ENCODE measurements at regions not wholly inside any gene's neighbourhood (a gene's known extent, or its start where the extent isn't known, plus 50 kb on each side); places are given as distances from the start of the nearest gene placed in this dataset.

- no peak overlapping the region for H3K27ac ChIP-seq
- no peak for TF ChIP-seq CTCF (IDR thresholded peaks at IDR 0.05)
- no peaks in the 10 kb centered on the region for H3K36me3 ChIP-seq
- H3K4me1 ChIP-seq (ENCODE audit: control insufficient read depth in 1 of 2, insufficient read depth in 1 of 2, low read depth in 1 of 2, low read length in 1 of 2), result no peaks in the 10 kb centered on the region
- H3K27me3 ChIP-seq, result no peaks in the 10 kb centered on the region
- no peak overlapping the region for H3K4me3 ChIP-seq (ENCODE audit: low read depth in 1 of 2, low read length in 1 of 2)
- H3K9me3 ChIP-seq, result no peaks in the 10 kb centered on the region
Observed at GRCh38 chr2:129181433-129181832, 798.0 kb upstream of the RAB6C start.

- Histone ChIP-seq H3K27me3 (no peaks in the 10 kb centered on the region), H3K9me3 (no peaks in the 10 kb centered on the region), H3K4me1 (ENCODE audit: control insufficient read depth in 1 of 2, insufficient read depth in 1 of 2, low read depth in 1 of 2, low read length in 1 of 2) (no peaks in the 10 kb centered on the region), H3K27ac (no peak overlapping the region), H3K36me3 (no peaks in the 10 kb centered on the region), H3K4me3 (ENCODE audit: low read depth in 1 of 2, low read length in 1 of 2) (no peak overlapping the region)
- TF ChIP-seq CTCF (IDR thresholded peaks at IDR 0.05), result no peak
Observed at GRCh38 chr2:129181963-129182362, 797.5 kb upstream of the RAB6C start.

- H3K4me1 ChIP-seq (ENCODE audit: control insufficient read depth in 1 of 2, insufficient read depth in 1 of 2, low read depth in 1 of 2, low read length in 1 of 2), result no peaks in the 10 kb centered on the region
- no peaks in the 10 kb centered on the region for H3K36me3 ChIP-seq
- no peak overlapping the region for H3K4me3 ChIP-seq (ENCODE audit: low read depth in 1 of 2, low read length in 1 of 2)
- no peaks in the 10 kb centered on the region for H3K27me3 ChIP-seq
- TF ChIP-seq CTCF (IDR thresholded peaks at IDR 0.05), result no peak
- H3K27ac ChIP-seq, result no peak overlapping the region
- H3K9me3 ChIP-seq, result no peaks in the 10 kb centered on the region
Observed at GRCh38 chr2:129187343-129187742, 792.1 kb upstream of the RAB6C start.

- no peak overlapping the region for H3K27ac ChIP-seq
- H3K27me3 ChIP-seq, result no peaks in the 10 kb centered on the region
- TF ChIP-seq CTCF (IDR thresholded peaks at IDR 0.05), result no peak
- H3K4me3 ChIP-seq (ENCODE audit: low read depth in 1 of 2, low read length in 1 of 2), result no peak overlapping the region
- no peaks in the 10 kb centered on the region for H3K9me3 ChIP-seq
- H3K4me1 ChIP-seq (ENCODE audit: control insufficient read depth in 1 of 2, insufficient read depth in 1 of 2, low read depth in 1 of 2, low read length in 1 of 2), result no peaks in the 10 kb centered on the region
- H3K36me3 ChIP-seq, result no peaks in the 10 kb centered on the region
Observed at GRCh38 chr2:129188451-129188850, 791.0 kb upstream of the RAB6C start.

GRCh38 chr2:129189617-129190319 is 789.7 kb upstream of the RAB6C start:
- no peaks in the 10 kb centered on the region for H3K4me1 ChIP-seq (ENCODE audit: control insufficient read depth in 1 of 2, insufficient read depth in 1 of 2, low read depth in 1 of 2, low read length in 1 of 2)
- TF ChIP-seq CTCF (IDR thresholded peaks at IDR 0.05), result no peak
- H3K27me3 ChIP-seq, result no peaks in the 10 kb centered on the region
- H3K36me3 ChIP-seq, result no peaks in the 10 kb centered on the region
- H3K9me3 ChIP-seq, result no peaks in the 10 kb centered on the region
- no peak overlapping the region for H3K27ac ChIP-seq
- no peak overlapping the region for H3K4me3 ChIP-seq (ENCODE audit: low read depth in 1 of 2, low read length in 1 of 2)
